GM12873 (cell line): ENCODE measurements at regions not wholly inside any gene's neighbourhood (a gene's known extent, or its start where the extent isn't known, plus 50 kb on each side); places are given as distances from the start of the nearest gene placed in this dataset.

ENCODE experiments used
- TF ChIP-seq, protein P1 (sequence below): IDR thresholded peaks from 2 replicates; pipeline ENCODE4 v1.5.1; 2012; ENCODE audit warnings: low read depth, mild to moderate bottlenecking, moderate library complexity, low read length, control low read depth; ENCODE audit not compliant: insufficient read depth; ENCODE audit errors: missing control alignments

DNA sequence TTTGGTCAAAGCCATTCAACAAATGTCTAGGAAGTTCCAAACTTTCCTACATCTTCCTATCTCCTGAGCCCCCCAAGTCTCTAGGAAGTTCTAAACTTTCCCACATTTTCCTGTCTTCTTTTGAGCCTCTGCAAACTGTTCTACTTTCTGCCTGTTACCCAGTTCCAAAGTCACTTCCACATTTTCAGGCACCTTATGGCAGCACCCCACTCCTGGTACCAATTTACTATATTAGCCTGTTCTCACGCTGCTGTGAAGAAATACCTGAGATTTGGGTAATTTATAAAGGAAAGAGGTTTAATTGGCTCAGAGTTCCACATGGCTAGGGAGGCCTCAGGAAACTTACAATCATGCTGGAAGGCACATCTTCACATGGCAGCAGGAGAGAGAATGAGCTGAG lies 869.2 kb downstream of the TDRD15 start:
- TF ChIP-seq, protein P1, sequence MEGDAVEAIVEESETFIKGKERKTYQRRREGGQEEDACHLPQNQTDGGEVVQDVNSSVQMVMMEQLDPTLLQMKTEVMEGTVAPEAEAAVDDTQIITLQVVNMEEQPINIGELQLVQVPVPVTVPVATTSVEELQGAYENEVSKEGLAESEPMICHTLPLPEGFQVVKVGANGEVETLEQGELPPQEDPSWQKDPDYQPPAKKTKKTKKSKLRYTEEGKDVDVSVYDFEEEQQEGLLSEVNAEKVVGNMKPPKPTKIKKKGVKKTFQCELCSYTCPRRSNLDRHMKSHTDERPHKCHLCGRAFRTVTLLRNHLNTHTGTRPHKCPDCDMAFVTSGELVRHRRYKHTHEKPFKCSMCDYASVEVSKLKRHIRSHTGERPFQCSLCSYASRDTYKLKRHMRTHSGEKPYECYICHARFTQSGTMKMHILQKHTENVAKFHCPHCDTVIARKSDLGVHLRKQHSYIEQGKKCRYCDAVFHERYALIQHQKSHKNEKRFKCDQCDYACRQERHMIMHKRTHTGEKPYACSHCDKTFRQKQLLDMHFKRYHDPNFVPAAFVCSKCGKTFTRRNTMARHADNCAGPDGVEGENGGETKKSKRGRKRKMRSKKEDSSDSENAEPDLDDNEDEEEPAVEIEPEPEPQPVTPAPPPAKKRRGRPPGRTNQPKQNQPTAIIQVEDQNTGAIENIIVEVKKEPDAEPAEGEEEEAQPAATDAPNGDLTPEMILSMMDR, result no peak

- TF ChIP-seq, protein P1, result no peak
Measured at GRCh38 chr2:21996339-21996738, 872.6 kb downstream of the TDRD15 start.

DNA sequence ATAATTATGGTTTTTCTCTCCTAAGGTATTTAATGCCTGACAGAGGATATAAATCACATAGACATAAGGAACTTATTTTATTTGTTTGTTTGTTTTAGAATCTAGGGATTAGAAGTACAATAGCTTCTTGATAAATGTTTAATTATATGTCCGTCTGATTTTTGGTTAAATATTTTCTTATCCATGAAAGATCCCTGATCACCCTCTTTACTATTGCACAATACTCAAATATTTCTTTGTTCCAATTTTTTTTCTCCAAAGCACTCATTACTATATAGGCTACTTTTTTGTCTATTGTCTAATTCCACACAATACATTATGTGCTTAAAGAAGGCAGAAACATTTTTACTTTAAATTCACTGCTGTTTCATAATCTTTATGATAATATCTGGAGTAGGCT lies 875.8 kb downstream of the TDRD15 start:
- TF ChIP-seq, protein P1, result no peak

DNA sequence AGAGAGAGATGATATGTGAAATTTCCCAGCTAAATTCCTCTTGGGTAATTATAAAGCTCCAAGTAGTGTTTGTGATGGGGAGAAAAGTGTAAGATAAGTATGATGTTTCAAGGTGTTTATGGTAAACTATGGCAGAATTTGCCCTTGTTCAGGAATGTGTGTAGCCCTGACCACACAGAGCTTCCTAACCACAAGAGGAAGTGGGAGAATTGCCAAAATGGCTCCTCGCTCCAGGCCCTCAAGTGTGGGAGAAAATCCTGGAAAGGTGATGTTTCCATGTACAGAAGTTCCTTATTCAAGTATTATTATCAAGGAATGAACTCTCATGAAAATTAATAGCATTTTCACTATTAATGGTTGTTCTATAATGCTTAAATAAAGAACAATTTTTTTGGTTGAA lies 878.3 kb downstream of the TDRD15 start:
- TF ChIP-seq, protein P1, result no peak

DNA sequence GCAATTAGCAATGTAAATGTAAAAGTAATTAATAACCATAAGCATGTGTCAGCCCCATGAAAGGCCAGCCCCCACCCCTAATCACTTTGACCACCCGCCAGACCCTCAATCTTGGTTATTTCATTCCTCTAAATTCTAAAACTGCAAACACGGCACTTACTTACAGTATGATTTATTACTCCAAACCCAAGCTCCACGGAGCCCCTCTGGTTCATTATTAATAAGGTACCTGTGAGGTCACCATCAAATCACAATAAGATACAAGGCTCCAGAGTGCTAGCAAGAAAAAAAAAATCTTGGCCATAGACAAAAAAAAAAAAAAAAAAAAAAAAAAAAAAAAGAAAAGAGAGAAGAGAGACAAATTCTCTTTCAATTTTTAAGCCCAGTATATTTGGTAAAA lies 879.5 kb downstream of the TDRD15 start:
- TF ChIP-seq, protein P1, result no peak

DNA sequence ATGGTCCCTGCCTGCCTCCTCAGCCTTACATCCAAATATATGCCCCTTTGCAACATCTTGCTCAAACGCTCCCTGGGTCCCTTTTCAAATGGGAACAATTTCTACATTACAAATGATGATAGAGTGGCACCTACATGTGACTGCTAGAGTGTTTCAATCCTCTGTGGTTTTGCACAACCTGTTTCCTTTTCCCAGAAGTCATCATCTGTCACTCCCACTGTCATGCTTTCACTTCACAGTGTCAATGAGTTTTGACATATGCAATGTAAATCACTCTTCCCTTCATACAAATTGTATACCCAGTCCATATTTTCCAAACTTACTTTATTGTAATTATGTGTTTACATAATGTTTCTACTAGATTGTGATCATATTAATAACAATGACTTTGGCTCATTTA lies 887.3 kb downstream of the TDRD15 start:
- TF ChIP-seq, protein P1, result no peak

DNA sequence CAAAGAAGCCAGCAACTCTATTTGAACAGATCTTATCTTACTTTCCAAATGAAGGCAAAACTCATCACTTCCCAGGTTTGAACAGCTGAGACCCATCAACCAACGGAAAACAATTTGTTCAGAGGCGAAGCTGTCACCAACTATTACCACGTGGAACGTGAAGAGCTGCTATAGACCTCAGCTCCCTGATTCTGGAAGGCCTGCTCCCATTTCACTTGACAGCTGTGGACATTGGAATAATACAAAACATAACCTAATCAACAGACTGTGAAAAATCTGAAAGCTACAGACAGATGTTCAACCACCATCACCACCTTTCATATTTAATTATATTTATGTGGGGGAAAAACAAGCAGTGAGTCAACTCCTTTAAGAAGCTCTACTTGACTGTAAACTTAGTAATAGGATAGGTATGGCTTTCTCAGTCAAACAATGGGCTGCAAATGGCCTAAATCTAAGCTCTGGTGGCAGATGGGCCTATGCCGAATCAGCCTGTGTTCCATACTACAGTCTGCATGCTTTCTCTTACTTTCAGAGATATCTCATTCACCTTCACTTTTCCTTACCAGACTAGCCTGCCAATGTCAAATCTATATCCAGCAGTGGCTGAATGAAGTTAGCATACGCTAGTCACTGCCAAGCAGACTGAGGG lies 896.4 kb downstream of the TDRD15 start:
- TF ChIP-seq, protein P1, result no peak
